PC-3 (cell line): ENCODE measurements at regions not wholly inside any gene's neighbourhood (a gene's known extent, or its start where the extent isn't known, plus 50 kb on each side); places are given as distances from the start of the nearest gene placed in this dataset.

Experiments used
- ATAC-seq: fragments of 200-7000 bp; cut with Tn5 transposase; 2 replicates; pipeline ENCODE4 v1.9.1; 2020; ENCODE audit warnings: mild to moderate bottlenecking, moderate library complexity
- BruUV-seq: library from RNA; stranded (reverse); fragments of 400-500 nt; replicated peaks from 2 replicates; lab custom pipeline; 2021; lab: Mats Ljungman, UMichigan
- CTCF ChIA-PET: fragments of 300-600 bp; sonication (Branson Sonifier 250); formaldehyde crosslinking; loops from one replicate; lab custom pipeline; 2022; ENCODE audit warnings: antibody characterized with exemption; lab: Charles Lee
- POLR2A ChIA-PET: fragments of 300-600 bp; sonication (Branson Sonifier 250); formaldehyde crosslinking; loops from one replicate; lab custom pipeline; 2022; ENCODE audit warnings: antibody characterized with exemption; ENCODE audit not compliant: unreplicated experiment; lab: Charles Lee
- DNase-seq: peaks from one replicate; pipeline ENCODE4 v3.0.0-alpha.2; 2015
- H2AFZ ChIP-seq: fragments of 300-600 bp; sonication (generic); 2 replicates; pipeline ENCODE4 v1.6.0; 2016; ENCODE audit warnings: antibody characterized with exemption, low read length
- H3F3A ChIP-seq: fragments of 300-600 bp; sonication (generic); one replicate; pipeline ENCODE4 v1.6.0; 2017; ENCODE audit warnings: antibody characterized with exemption, low read length, control low read depth, mild to moderate bottlenecking; ENCODE audit not compliant: unreplicated experiment
- H3K27ac ChIP-seq: fragments of 300-600 bp; sonication (generic); 2 replicates; pipeline ENCODE4 v1.5.1; 2016; ENCODE audit warnings: mild to moderate bottlenecking, low read length
- H3K27me3 ChIP-seq: fragments of 300-600 bp; sonication (generic); 2 replicates; pipeline ENCODE4 v1.6.1; 2016; ENCODE audit warnings: low read length, mixed read lengths
- H3K36me3 ChIP-seq: fragments of 300-600 bp; sonication (generic); 2 replicates; pipeline ENCODE4 v1.6.1; 2016; ENCODE audit warnings: low read depth, mixed run types, low read length, mixed read lengths
- H3K4me1 ChIP-seq: fragments of 300-600 bp; sonication (generic); 2 replicates; pipeline ENCODE4 v1.5.1; 2016; ENCODE audit warnings: low read length; ENCODE audit not compliant: insufficient read depth
- H3K4me2 ChIP-seq: fragments of 300-600 bp; sonication (generic); 2 replicates; pipeline ENCODE4 v1.6.0; 2016; ENCODE audit warnings: low read length
- H3K4me3 ChIP-seq: fragments of 300-600 bp; sonication (generic); 2 replicates; pipeline ENCODE4 v1.5.1; 2016; ENCODE audit warnings: mild to moderate bottlenecking, low read length, mixed read lengths
- H3K79me2 ChIP-seq: fragments of 300-600 bp; sonication (generic); 2 replicates; pipeline ENCODE4 v1.6.1; 2017; ENCODE audit warnings: low read length, mixed read lengths
- H3K9ac ChIP-seq: fragments of 300-600 bp; sonication (generic); 2 replicates; pipeline ENCODE4 v1.6.0; 2016; ENCODE audit warnings: mild to moderate bottlenecking, low read length
- H3K9me2 ChIP-seq: fragments of 300-600 bp; sonication (generic); replicated peaks from 2 replicates; pipeline ENCODE4 v1.6.1; 2016; ENCODE audit warnings: mixed run types, low read length, mixed read lengths
- H3K9me3 ChIP-seq: fragments of 300-600 bp; sonication (generic); 2 replicates; pipeline ENCODE4 v1.6.1; 2016; ENCODE audit warnings: low read length, mixed read lengths
- H4K20me1 ChIP-seq: fragments of 300-600 bp; sonication (generic); 2 replicates; pipeline ENCODE4 v1.6.1; 2016; ENCODE audit warnings: low read length, mixed read lengths
- CTCF ChIP-seq: fragments of 300-600 bp; sonication (generic); conservative IDR thresholded peaks from 2 replicates; pipeline ENCODE4 v1.5.1; 2017; ENCODE audit warnings: antibody characterized with exemption, low read depth, mild to moderate bottlenecking, low read length
- EZH2 ChIP-seq: fragments of 300-600 bp; sonication (generic); IDR thresholded peaks from one replicate; pipeline ENCODE4 v1.6.1; 2017; ENCODE audit warnings: antibody characterized with exemption, mild to moderate bottlenecking, low read length; ENCODE audit not compliant: unreplicated experiment
- EZH2phosphoT487 ChIP-seq: fragments of 300-600 bp; sonication (generic); IDR thresholded peaks from 2 replicates; pipeline ENCODE4 v1.6.1; 2018; ENCODE audit warnings: mild to moderate bottlenecking, antibody characterized with exemption, low read length, borderline replicate concordance
- intact Hi-C: fragments of 100-400 bp; cut with micrococcal nuclease; formaldehyde crosslinking; loops from 2 replicates; pipeline ENCODE4 v1.9.0; 2023

GRCh38 chr2:164142755-164143154, 406.9 kb upstream of the FIGN start:
- CTCF ChIA-PET, result no interaction called here
- no peaks in the 10 kb centered on the region for H3K79me2 ChIP-seq
- no peak overlapping the region for H3K4me2 ChIP-seq
- intact Hi-C loops, result no loop called here
- H3K27ac ChIP-seq, result no peak overlapping the region
- H2AFZ ChIP-seq, result no peak overlapping the region
- no peaks in the 10 kb centered on the region for H3K9me3 ChIP-seq
- no peaks in the 10 kb centered on the region for H3K4me1 ChIP-seq
- H3K4me3 ChIP-seq, result no peak overlapping the region
- no TSS peak for BruUV-seq
- no peaks in the 10 kb centered on the region for H3F3A ChIP-seq
- H3K9me2 ChIP-seq, result no peaks in the 10 kb centered on the region
- no peaks in the 10 kb centered on the region for H3K36me3 ChIP-seq
- DNase-seq, result no peak
- H3K9ac ChIP-seq, result no peak overlapping the region
- H3K27me3 ChIP-seq, result peaks cover 17% of the 10 kb centered on the region
- no peak for TF ChIP-seq EZH2
- TF ChIP-seq EZH2phosphoT487, result no peak
- TF ChIP-seq CTCF, result no peak
- POLR2A ChIA-PET, result no interaction called here
- no peaks in the 10 kb centered on the region for H4K20me1 ChIP-seq
- no peak for ATAC-seq

GRCh38 chr2:164141271-164141670, 405.5 kb upstream of the FIGN start:
- Histone ChIP-seq H3K27ac (no peak overlapping the region), H3K4me3 (no peak overlapping the region), H3K4me2 (no peak overlapping the region), H3F3A (no peaks in the 10 kb centered on the region), H3K27me3 (peaks cover 29% of the 10 kb centered on the region), H3K9me2 (no peaks in the 10 kb centered on the region), H3K4me1 (no peaks in the 10 kb centered on the region), H3K36me3 (no peaks in the 10 kb centered on the region), H2AFZ (no peak overlapping the region), H4K20me1 (no peaks in the 10 kb centered on the region), H3K9me3 (no peaks in the 10 kb centered on the region), H3K9ac (no peak overlapping the region), H3K79me2 (no peaks in the 10 kb centered on the region)
- BruUV-seq, result no TSS peak
- TF ChIP-seq EZH2phosphoT487 (no peak), CTCF (no peak), EZH2 (no peak)
- intact Hi-C loops, result no loop called here
- ChIA-PET CTCF (no interaction called here), POLR2A (no interaction called here)
- DNase-seq (no peak), ATAC-seq (no peak)

GRCh38 chr2:164138750-164139149, 402.9 kb upstream of the FIGN start:
- Histone ChIP-seq H3K9me3 (no peaks in the 10 kb centered on the region), H3K79me2 (no peaks in the 10 kb centered on the region), H3K36me3 (no peaks in the 10 kb centered on the region), H3K4me1 (no peaks in the 10 kb centered on the region), H3K9ac (no peak overlapping the region), H4K20me1 (no peaks in the 10 kb centered on the region), H3K27ac (no peak overlapping the region), H3K27me3 (peaks cover 39% of the 10 kb centered on the region), H3F3A (no peaks in the 10 kb centered on the region), H3K4me3 (no peak overlapping the region), H2AFZ (no peak overlapping the region), H3K4me2 (no peak overlapping the region), H3K9me2 (no peaks in the 10 kb centered on the region)
- BruUV-seq, result no TSS peak
- intact Hi-C loops, result no loop called here
- no peak for DNase-seq
- POLR2A ChIA-PET, result no interaction called here
- no peak for ATAC-seq
- CTCF ChIA-PET, result no interaction called here
- no peak for TF ChIP-seq CTCF
- TF ChIP-seq EZH2phosphoT487, result no peak
- no peak for TF ChIP-seq EZH2
